K562 (cell line): ENCODE measurements at regions not wholly inside any gene's neighbourhood (a gene's known extent, or its start where the extent isn't known, plus 50 kb on each side); places are given as distances from the start of the nearest gene placed in this dataset.

Source experiments
- ATAC-seq: fragments of 200-7000 bp; cut with Tn5 transposase; 3 replicates; pipeline ENCODE4 v1.9.1; 2020; ENCODE audit warnings: moderate library complexity
- BruUV-seq: library from RNA; stranded (reverse); fragments of 400-500 nt; replicated peaks from 2 replicates; lab custom pipeline; 2021; lab: Mats Ljungman, UMichigan
- CTCF ChIA-PET: fragments of 300-600 bp; formaldehyde crosslinking; extraction: SDS; loops from one replicate; lab custom pipeline; 2021; ENCODE audit warnings: low intra/inter-chr PET ratio; lab: Yijun Ruan, JAX
- POLR2A ChIA-PET: fragments of 300-600, 350-650 bp; sonication (Branson Sonifier 250); formaldehyde crosslinking; extraction: SDS; loops from one replicate; lab custom pipeline; 2021; ENCODE audit warnings: antibody characterized with exemption, inconsistent platforms; lab: Yijun Ruan, JAX
- DNase-seq, 4 experiments: peaks; one replicate each; pipeline versions ENCODE4 v3.0.0 to v3.0.0-alpha.2; 2011 to 2018; ENCODE audit warnings: low spot score in 3 of 4, mixed read lengths in 3 of 4; ENCODE audit errors: extremely low read depth in 1 of 4
- FAIRE-seq: peaks from 2 replicates; lab custom pipeline; 2011; peaks lifted over from hg19 to GRCh38; lab: Jason Lieb, UNC
- H2AFZ ChIP-seq: 2 replicates; pipeline ENCODE4 v1.6.0; 2011; ENCODE audit warnings: low read depth, low read length, control low read depth, inconsistent platforms
- H3K27ac ChIP-seq: fragments of 200-600 bp; 3 replicates; pipeline ENCODE4 v1.8.0; 2011; ENCODE audit warnings: low read depth, mild to moderate bottlenecking, control low read depth, inconsistent platforms, low read length, moderate library complexity, mixed read lengths; ENCODE audit errors: extremely low read depth
- H3K27me3 ChIP-seq, 2 experiments: fragments of 300-600 bp in 1 of 2; 2 replicates in 1 of 2; 3 replicates in 1 of 2; pipeline versions ENCODE4 v1.6.0 to v1.8.0; 2011; ENCODE audit warnings: inconsistent platforms in 2 of 2, low read length in 2 of 2, mild to moderate bottlenecking in 1 of 2, mixed read lengths in 1 of 2, moderate library complexity in 1 of 2; ENCODE audit not compliant: control insufficient read depth in 2 of 2, insufficient read depth in 2 of 2
- H3K36me3 ChIP-seq: fragments of 300-600 bp; 3 replicates; pipeline ENCODE4 v1.8.0; 2011; ENCODE audit warnings: mild to moderate bottlenecking, low read length, inconsistent platforms; ENCODE audit not compliant: control insufficient read depth, insufficient read depth
- H3K4me1 ChIP-seq, 2 experiments: fragments of 200-600 bp in 1 of 2; replicated peaks in 1 of 2; 2 replicates in 1 of 2; 3 replicates in 1 of 2; pipeline versions ENCODE4 v1.5.1 to v1.8.0; 2011; ENCODE audit warnings: inconsistent platforms in 2 of 2, low read length in 2 of 2, mild to moderate bottlenecking in 1 of 2, mixed read lengths in 1 of 2, moderate library complexity in 1 of 2; ENCODE audit not compliant: control insufficient read depth in 2 of 2, insufficient read depth in 2 of 2
- H3K4me2 ChIP-seq: 2 replicates; pipeline ENCODE4 v1.6.1; 2011; ENCODE audit warnings: low read length, control low read depth, inconsistent platforms, mixed read lengths; ENCODE audit not compliant: insufficient read depth
- H3K4me3 ChIP-seq: fragments of 200-600 bp; sonication (generic), shearing (Covaris generic); 2 replicates; pipeline ENCODE4 v1.5.1; 2016; ENCODE audit warnings: control low read depth, inconsistent platforms
- H3K79me2 ChIP-seq: fragments of 200-600 bp; 3 replicates; pipeline ENCODE4 v1.8.0; 2011; ENCODE audit warnings: low read length, inconsistent platforms; ENCODE audit not compliant: control insufficient read depth, insufficient read depth
- H3K9ac ChIP-seq, 2 experiments: 2 replicates each; pipeline versions ENCODE4 v1.6.0 to v1.6.1; 2011; ENCODE audit warnings: low read depth in 2 of 2, low read length in 2 of 2, control low read depth in 1 of 2, inconsistent platforms in 1 of 2, mild to moderate bottlenecking in 1 of 2, mixed read lengths in 1 of 2; ENCODE audit not compliant: insufficient read depth in 1 of 2
- H3K9me1 ChIP-seq: one replicate; pipeline ENCODE4 v1.6.0; 2011; ENCODE audit warnings: inconsistent platforms, mild to moderate bottlenecking, low read length, moderate library complexity; ENCODE audit not compliant: control insufficient read depth, insufficient read depth
- H3K9me3 ChIP-seq: replicated peaks from 2 replicates; pipeline ENCODE4 v1.5.1; 2011; ENCODE audit warnings: low read depth, low read length, inconsistent platforms; ENCODE audit not compliant: control insufficient read depth, insufficient read depth
- H4K20me1 ChIP-seq: replicated peaks from 2 replicates; pipeline ENCODE4 v1.6.1; 2011; ENCODE audit warnings: low read length, inconsistent platforms, mixed read lengths; ENCODE audit not compliant: control insufficient read depth, insufficient read depth
- ESRRA ChIP-seq: fragments of 450-650 bp; IDR thresholded peaks from 2 replicates; pipeline ENCODE4 v1.6.1; 2014; ENCODE audit warnings: low read depth, mild to moderate bottlenecking, moderate library complexity, borderline replicate concordance
- KLF13 ChIP-seq: fragments of 450-650 bp; IDR thresholded peaks from 2 replicates; pipeline ENCODE4 v1.6.1; 2016; ENCODE audit warnings: missing genetic modification characterization, low read depth, mild to moderate bottlenecking, missing compliant biosample characterization, moderate library complexity, borderline replicate concordance
- MCM3 ChIP-seq: fragments of 450-650 bp; IDR thresholded peaks from 2 replicates; pipeline ENCODE4 v1.6.1; 2016
- MTA2 ChIP-seq: fragments of 450-650 bp; IDR thresholded peaks from 2 replicates; pipeline ENCODE4 v1.6.1; 2016; ENCODE audit warnings: low read depth
- NFYB ChIP-seq: IDR thresholded peaks from 2 replicates; pipeline ENCODE4 v1.6.1; 2011; ENCODE audit warnings: mild to moderate bottlenecking, moderate library complexity; ENCODE audit not compliant: insufficient read length; ENCODE audit errors: extremely low read depth
- SAFB2 ChIP-seq: fragments of 200-400 bp; formaldehyde crosslinking; IDR thresholded peaks from 2 replicates; pipeline ENCODE4 v1.6.1; 2018; ENCODE audit warnings: borderline replicate concordance, low read length, low read depth, moderate library complexity; ENCODE audit not compliant: severe bottlenecking
- SLC30A9 ChIP-seq: fragments of 250-450 bp; sonication (Bioruptor Pico); IDR thresholded peaks from 2 replicates; pipeline ENCODE4 v1.8.0; 2022; ENCODE audit warnings: mild to moderate bottlenecking, moderate library complexity
- TAF7 ChIP-seq: fragments of 450-650 bp; IDR thresholded peaks from 2 replicates; pipeline ENCODE4 v1.6.1; 2016; ENCODE audit warnings: missing genetic modification characterization, missing compliant biosample characterization
- YBX1 ChIP-seq: fragments of 450-650 bp; IDR thresholded peaks from 2 replicates; pipeline ENCODE4 v1.7.1; 2016; ENCODE audit warnings: mild to moderate bottlenecking
- ZNF232 ChIP-seq: sonication (generic); formaldehyde crosslinking; IDR thresholded peaks from 2 replicates; pipeline ENCODE4 v1.8.0; 2022; ENCODE audit warnings: mild to moderate bottlenecking, missing genetic modification reagents
- ZNF277 ChIP-seq: fragments of 250-450 bp; sonication (Bioruptor Pico); IDR thresholded peaks from 2 replicates; pipeline ENCODE4 v1.8.0; 2022; ENCODE audit warnings: inconsistent platforms, mild to moderate bottlenecking, moderate library complexity, borderline replicate concordance
- ZNF324 ChIP-seq: fragments of 250-450 bp; sonication (Bioruptor Pico); IDR thresholded peaks from 2 replicates; pipeline ENCODE4 v1.4.0; 2020; ENCODE audit warnings: mild to moderate bottlenecking
- WGBS: fragments of 100-300 bp; shearing (Covaris generic); methylation state at CpG from one replicate; pipeline ENCODE4 v1.1.6; 2016; ENCODE audit warnings: low coverage, mixed read lengths; ENCODE audit not compliant: insufficient coverage; ENCODE audit errors: missing lambda C conversion rate; 5-methylcytosine and 5-hydroxymethylcytosine counted together
- in situ Hi-C: fragments of 300-500 bp; cut with MboI; formaldehyde crosslinking; loops from 4 replicates; pipeline ENCODE4 v1.15.0; 2018; ENCODE audit warnings: inconsistent platforms, mixed read lengths
- intact Hi-C: fragments of 100-400 bp; cut with micrococcal nuclease; formaldehyde crosslinking; loops from 2 replicates; pipeline ENCODE4 v1.14.2; 2022
- TF ChIP-seq, protein P1 (sequence below): fragments of 450-650 bp; formaldehyde crosslinking; IDR thresholded peaks from 2 replicates; pipeline ENCODE4 v1.4.0; 2022; ENCODE audit warnings: missing genetic modification characterization

GRCh38 chr7:3138997-3139396 is 95.3 kb upstream of the CARD11 start:
- in situ Hi-C loops: no loop called here
- peaks cover 10 to 43% of the 10 kb centered on the region in 2 experiments; a peak in 3 of 5 replicates for H3K27me3 ChIP-seq
- H3K79me2 ChIP-seq: no peaks in the 10 kb centered on the region
- no peak overlapping the region for H3K4me3 ChIP-seq
- no peak overlapping the region for H2AFZ ChIP-seq
- H3K4me1 ChIP-seq: no peaks in the 10 kb centered on the region
- no peaks in the 10 kb centered on the region; the same call in 1 of the 2 replicates for H3K9me3 ChIP-seq
- WGBS: 8% methylated on average over 6 of the region's 6 CpGs
- H3K9me1 ChIP-seq: no peaks in the 10 kb centered on the region
- no peaks in the 10 kb centered on the region for H3K36me3 ChIP-seq
- DNase-seq (no peak), ATAC-seq (no peak), FAIRE-seq (no peak)
- H3K9ac ChIP-seq: no peak overlapping the region
- H3K4me2 ChIP-seq: no peak overlapping the region
- no TSS peak for BruUV-seq
- H4K20me1 ChIP-seq: no peaks in the 10 kb centered on the region; the same call in 1 of the 2 replicates
- CTCF ChIA-PET: no interaction called here
- TF ChIP-seq YBX1 (no peak), MTA2 (no peak), MCM3 (no peak)
- POLR2A ChIA-PET: no interaction called here
- no peak overlapping the region for H3K27ac ChIP-seq
- intact Hi-C loops: no loop called here

DNA sequence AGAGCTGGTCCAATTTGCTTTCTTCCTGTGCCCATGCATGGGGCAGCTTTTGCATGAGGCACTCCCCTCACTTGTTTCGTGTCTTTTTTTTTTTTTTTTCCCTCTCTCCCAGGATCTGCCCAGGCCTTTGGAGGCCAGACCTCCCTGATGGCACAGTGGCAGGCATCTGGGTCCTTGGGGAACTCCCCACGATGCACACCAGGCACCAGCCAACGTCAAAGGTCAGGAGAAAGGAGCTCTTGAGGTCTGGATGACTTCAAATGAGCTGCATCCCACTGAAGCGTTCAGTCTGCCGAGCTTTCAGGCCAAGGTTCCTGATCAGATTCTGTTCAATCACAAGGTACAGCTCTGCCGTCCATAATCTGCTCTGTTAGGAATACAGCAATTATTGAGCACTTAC is 97.2 kb upstream of the CARD11 start:
- H3K36me3 ChIP-seq: no peaks in the 10 kb centered on the region
- ChIA-PET CTCF (no interaction called here), POLR2A (no interaction called here)
- 3% methylated on average over 6 of the region's 6 CpGs for WGBS
- H3K4me2 ChIP-seq: no peak overlapping the region
- H2AFZ ChIP-seq: no peak overlapping the region
- in situ Hi-C loops (no loop called here), intact Hi-C loops (no loop called here)
- no peaks in the 10 kb centered on the region; the same call in 1 of the 2 replicates for H3K9me3 ChIP-seq
- FAIRE-seq (no peak), DNase-seq (no peak), ATAC-seq (no peak)
- no TSS peak for BruUV-seq
- no peaks in the 10 kb centered on the region; the same call in 1 of the 2 replicates for H4K20me1 ChIP-seq
- H3K9ac ChIP-seq: no peak overlapping the region
- H3K27ac ChIP-seq: no peak overlapping the region
- no peaks in the 10 kb centered on the region for H3K4me1 ChIP-seq
- no peak for TF ChIP-seq ESRRA
- TF ChIP-seq ZNF232 (CRISPR knock-in tag): no peak
- TF ChIP-seq, protein P1, sequence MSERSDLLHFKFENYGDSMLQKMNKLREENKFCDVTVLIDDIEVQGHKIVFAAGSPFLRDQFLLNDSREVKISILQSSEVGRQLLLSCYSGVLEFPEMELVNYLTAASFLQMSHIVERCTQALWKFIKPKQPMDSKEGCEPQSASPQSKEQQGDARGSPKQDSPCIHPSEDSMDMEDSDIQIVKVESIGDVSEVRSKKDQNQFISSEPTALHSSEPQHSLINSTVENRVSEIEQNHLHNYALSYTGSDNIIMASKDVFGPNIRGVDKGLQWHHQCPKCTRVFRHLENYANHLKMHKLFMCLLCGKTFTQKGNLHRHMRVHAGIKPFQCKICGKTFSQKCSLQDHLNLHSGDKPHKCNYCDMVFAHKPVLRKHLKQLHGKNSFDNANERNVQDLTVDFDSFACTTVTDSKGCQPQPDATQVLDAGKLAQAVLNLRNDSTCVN: no peak
- TF ChIP-seq TAF7 (tag): no peak
- no peak for TF ChIP-seq KLF13 (tag)
- TF ChIP-seq SLC30A9 (CRISPR knock-in tag): no peak
- TF ChIP-seq NFYB: no peak
- TF ChIP-seq SAFB2: no peak
- no peak for TF ChIP-seq ZNF277 (CRISPR knock-in tag)
- TF ChIP-seq ZNF324 (CRISPR knock-in tag): no peak
- H3K27me3 ChIP-seq: peaks cover 7 to 48% of the 10 kb centered on the region in 2 experiments; a peak in 3 of 5 replicates
- H3K79me2 ChIP-seq: no peaks in the 10 kb centered on the region
- H3K9me1 ChIP-seq: no peaks in the 10 kb centered on the region
- no peak overlapping the region for H3K4me3 ChIP-seq
